Inferior parietal cortex (tissue), 1 donor: ENCODE measurements at regions not wholly inside any gene's neighbourhood (a gene's known extent, or its start where the extent isn't known, plus 50 kb on each side); places are given as distances from the start of the nearest gene placed in this dataset.

Experiments used
- DNase-seq: peaks from one replicate; pipeline ENCODE4 v3.0.0-alpha.2; 2016; ENCODE audit errors: extremely low spot score

DNA sequence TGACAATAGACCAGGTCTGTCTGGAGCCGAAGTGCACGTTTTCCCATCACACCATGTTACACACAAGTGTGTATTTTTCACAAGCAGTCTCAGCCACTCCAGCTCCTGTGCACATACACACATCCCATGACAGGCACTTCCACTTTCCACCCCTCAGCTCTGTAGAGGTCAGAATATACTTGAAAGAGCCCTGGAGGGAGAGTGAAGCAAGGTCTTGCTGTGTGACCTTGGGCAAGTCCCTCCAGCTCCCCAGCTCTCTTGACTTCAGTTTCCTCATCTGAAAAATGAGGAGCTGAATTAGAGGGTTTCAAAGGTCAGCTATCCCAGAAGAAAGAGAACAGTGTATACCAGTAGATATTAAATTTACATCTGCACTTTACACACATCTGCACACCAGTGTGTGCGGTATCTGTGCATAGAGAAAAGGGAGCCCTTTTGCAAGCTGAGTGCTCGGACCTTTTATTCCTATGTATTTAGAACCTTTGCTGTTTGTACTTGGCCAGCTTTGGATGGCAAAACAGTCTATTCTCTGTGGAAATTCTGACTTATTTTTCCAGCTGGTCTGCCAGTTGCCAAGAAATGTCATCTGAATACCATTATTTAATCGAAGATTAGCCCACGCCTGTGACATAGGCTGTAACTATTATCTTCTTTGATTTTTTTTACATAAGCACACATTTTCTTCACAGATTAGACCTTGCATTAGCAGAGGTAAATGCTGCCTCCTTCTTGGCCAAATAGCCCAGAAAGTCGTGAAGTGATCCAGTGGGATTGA lies 528.0 kb downstream of the BNC2 start:
- DNase-seq = no peak

GRCh38 chr9:16343249-16344237 lies 526.9 kb downstream of the BNC2 start:
- no peak for DNase-seq

- DNase-seq = no peak
Observed at GRCh38 chr9:16344343-16344742, 526.1 kb downstream of the BNC2 start.

DNA sequence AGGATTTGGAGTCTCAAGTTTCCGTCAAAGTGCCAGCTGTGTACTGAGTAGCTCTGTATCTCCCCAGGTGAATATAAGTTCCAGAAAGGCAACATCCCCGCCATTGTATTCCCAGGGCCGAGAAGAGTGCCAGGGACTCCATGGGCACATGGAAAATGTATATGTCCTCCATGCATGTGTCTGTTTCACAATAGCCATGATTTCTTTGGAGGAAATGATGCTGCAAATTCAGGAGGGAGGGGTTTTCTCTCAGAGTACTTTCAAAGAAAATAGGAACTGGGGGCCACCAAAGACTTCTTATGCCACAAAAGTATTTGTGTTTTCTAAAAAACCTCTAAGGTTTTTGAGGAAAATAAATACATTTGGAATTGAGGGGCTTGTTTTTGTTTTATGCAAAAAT lies 524.6 kb downstream of the BNC2 start:
- no peak for DNase-seq

DNA sequence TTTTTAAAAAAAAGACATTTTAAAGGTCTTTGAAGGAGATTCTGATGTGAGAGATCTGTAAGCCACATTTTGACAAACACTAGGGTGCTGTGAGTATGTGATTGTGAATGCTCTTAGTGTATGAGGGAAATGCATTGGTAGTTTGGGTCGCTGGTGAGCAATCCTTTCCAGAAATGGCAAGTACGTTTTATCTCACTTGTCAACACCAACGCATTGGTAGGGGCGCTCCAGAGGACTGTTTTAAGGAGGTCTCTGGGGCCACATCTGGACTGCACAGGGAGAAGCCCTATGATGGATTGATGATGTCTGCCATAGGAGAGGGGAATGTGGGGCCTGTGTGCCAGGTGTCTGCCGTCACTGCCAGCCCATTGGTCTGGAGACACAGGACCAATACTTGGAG lies 522.6 kb downstream of the BNC2 start:
- no peak for DNase-seq

- DNase-seq = no peak
Observed at GRCh38 chr9:16348531-16348930, 521.9 kb downstream of the BNC2 start.

DNA sequence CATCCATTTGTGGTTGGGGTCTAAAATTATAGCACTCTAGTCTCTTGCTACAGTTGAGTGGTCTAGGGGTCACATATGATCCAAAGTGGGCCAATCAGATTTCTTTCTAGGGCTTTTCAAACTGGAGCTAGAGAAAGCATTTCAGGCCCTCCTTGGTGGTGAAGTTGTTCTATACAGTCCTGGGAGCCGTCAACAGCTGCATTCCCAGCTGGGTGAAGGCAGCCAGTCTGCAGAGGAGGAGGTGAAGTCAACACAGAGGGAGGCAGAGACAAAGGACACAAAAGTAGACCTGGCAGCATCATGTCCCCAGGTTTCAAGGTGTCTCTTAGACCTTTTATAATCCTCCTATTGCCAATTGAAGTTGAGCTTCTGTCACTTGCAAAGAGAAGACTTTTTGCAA lies 518.2 kb downstream of the BNC2 start:
- DNase-seq = no peak

DNA sequence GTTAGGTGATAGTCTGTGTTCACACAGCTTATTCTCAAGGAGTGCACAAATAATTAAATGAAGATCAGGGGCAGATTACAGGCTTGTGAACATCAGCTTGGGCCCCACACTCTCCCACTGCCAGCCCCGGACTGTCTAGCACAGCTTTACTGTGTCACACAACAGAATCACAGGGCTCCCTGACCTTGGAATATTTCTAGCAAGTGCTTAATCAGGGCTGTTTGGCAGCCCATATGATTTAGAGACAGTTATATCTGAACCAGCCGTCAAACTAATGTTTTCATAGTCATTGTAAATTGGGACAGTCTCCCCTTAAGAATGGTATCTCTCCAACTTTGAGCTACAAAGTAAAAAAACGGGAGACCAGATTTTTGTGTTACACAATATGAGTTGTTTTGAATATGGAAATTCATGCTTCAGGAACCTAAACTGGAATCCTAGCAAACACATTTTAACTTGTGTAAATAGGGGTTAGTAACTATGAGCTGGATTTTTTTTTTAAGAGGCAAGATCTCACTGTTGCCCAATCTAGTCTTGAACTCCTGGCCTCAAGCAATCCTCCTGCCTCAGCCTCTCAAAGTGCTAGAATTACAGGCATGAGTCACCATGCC lies 517.6 kb downstream of the BNC2 start:
- no peak for DNase-seq

DNA sequence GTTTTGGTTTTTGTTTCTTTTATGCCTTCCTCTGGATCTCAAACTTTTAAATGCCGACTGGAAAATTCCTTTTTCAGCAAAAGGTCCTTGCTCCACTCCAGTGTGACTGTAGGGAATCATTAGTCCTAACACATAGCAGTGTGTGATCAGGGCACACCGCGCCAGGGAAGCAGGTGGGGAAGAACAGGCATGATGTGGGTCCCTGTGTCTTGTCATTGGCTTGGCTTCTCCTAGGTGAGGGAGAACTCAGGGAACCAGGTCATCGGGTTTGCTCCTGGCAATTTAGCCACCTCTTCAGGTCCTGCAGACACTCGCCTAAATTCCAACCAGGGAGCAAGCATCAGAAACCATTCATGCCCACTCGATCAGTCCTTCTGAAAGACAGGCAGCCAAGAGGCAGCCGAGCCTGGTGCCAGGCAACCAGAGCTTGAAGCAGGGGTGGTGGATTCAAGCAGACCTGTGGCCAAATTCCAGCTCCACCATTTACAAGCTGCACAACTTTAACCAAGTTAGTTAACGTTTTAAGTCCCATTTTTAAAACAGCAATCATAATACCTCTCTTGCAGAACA lies 514.2 kb downstream of the BNC2 start:
- DNase-seq = no peak

- no peak for DNase-seq
Observed at GRCh38 chr9:16357828-16358227, 512.6 kb downstream of the BNC2 start.

DNA sequence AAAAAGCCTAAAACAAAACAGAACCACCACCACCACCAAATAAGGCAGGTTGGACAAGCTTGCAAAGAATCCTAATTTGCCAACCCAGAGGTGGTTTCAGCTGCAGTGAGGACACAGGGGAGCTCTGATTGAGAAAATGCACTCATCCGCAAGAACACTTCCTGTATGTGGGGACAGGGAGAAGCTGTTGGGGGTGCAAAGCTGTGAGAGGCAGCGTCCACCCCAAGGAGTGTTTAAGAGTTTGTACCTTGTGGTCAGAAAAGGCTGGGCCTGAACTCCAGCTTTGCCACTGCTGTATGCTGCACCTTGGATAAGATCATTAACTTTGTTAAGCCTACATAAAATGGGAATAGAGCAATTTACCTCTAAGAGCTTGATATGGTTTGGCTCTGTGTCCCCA lies 511.7 kb downstream of the BNC2 start:
- DNase-seq = no peak
